Frontal cortex (tissue), 3 donors: ENCODE measurements at regions not wholly inside any gene's neighbourhood (a gene's known extent, or its start where the extent isn't known, plus 50 kb on each side); places are given as distances from the start of the nearest gene placed in this dataset.
A peak's percentile ranks its signal among the peaks of the same experiment; 100 is the strongest.

ENCODE experiments used
- DNase-seq, 2 donors: peaks; one replicate each; pipeline ENCODE4 v3.0.0; 2012; ENCODE audit warnings: low spot score in 2 of 2
- FAIRE-seq: peaks from 2 replicates; lab custom pipeline; 2012; peaks lifted over from hg19 to GRCh38; lab: Jason Lieb, UNC
- donor health status: control.
- donor health status: control.
- donor health status: control.

DNA sequence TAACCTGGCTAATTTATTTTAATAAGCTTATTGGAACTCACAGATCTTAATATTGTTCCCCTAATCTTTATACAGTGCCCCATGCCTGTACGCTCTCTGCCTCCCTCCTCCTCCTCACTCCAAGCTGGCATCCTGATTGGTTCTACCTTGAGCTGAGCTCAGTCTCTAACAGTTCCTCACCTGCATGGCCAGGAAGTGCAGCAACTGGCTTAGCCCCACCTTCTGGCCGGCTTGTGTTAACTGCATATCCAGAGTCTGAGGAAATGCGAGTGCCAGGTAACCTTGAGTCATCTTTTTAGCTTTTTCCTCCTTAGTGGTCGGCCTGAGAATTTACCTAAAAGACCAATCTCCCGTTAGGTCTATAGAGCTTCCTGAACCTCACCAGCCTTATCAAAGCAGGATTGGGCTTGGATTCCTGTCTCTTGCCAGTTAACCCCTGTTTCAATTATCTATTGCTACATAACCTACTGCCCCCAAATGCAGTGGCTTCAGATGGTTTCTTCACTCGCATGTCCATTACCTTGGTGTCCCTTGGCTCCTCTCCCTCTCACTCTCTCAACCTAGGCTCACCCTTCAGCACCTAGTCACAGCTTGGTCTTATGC lies 89.5 kb upstream of the STK39 start:
- FAIRE-seq (no peak), DNase-seq (no peak)

- DNase-seq = no peak
- FAIRE-seq = no peak
Observed at GRCh38 chr2:168338292-168338691, 90.9 kb upstream of the STK39 start.

DNA sequence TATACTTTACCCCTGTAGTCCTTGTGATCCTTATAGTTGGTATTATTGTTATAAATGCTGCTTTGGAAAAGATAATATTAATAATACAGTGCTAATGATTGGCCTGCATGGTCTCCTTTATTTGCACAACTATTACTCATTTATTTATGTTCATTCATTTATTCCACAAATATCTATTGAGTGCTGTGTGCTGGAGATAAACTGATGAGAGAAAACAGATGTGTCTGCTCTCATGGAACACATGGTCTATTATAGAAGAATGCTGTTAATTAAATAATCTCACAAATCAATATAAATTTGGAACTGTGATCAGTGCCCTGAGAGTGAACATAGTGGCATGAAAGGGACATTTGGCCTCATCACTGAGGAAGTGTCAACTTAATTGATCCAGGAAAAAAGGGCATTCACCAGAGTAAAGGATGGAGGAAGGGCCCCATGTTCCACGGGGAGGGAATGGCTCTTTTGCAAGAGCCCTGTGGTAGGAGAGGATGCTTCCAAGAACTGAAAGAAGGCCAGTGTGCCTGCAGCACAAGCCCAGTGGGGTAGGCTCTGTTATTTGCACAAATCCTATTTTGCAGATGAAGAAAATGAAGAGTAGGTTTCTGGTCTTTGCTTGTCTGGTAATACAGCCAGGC lies 91.5 kb upstream of the STK39 start:
- DNase-seq (no peak), FAIRE-seq (no peak)

DNA sequence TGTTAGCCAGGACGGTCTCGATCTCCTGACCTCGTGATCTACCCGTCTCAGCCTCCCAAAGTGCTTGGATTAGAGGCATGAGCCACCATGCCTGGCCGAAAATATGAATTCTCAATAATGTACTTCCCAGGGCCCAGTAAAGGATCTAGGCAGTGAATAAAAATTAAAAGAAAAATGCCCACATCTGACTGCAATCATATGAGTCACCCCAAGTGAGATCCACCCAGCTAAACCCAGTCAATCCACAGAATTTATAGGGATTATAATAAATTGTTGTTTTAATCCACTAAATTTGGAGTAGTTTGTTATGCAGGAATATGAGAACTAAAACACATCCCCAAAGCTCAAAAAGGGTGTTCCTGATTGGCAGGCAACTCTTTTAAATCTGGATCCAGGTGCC lies 93.5 kb upstream of the STK39 start:
- DNase-seq (no peak), FAIRE-seq (no peak)

DNA sequence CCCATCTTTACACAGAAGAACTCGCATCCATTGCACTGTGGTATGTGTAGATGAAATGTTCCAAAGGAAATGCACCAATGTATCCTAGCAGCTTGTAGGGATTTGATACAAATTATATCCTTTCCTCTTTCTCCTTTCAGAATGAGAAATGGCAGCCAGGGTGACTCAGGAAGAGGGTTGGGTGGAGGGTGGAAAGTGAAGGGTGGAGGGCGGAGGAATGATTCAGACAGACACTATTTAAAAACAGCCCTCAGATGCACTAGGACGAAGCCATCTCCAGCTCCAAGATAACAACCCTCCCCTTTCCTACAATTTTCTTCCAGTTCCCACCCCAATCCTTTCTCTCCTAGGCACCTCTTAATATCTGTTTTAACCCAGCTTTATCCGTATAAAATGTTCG lies 96.2 kb upstream of the STK39 start:
- no peak for FAIRE-seq
- no peak for DNase-seq

- FAIRE-seq = no peak
Observed at GRCh38 chr2:168344706-168345105, 97.3 kb upstream of the STK39 start.

GRCh38 chr2:168345601-168346000 lies 98.2 kb upstream of the STK39 start:
- FAIRE-seq = no peak
- DNase-seq = no peak

More at GRCh38 chr2:168344706-168345105, 97.3 kb upstream of the STK39 start:
- DNase-seq = no peak

DNA sequence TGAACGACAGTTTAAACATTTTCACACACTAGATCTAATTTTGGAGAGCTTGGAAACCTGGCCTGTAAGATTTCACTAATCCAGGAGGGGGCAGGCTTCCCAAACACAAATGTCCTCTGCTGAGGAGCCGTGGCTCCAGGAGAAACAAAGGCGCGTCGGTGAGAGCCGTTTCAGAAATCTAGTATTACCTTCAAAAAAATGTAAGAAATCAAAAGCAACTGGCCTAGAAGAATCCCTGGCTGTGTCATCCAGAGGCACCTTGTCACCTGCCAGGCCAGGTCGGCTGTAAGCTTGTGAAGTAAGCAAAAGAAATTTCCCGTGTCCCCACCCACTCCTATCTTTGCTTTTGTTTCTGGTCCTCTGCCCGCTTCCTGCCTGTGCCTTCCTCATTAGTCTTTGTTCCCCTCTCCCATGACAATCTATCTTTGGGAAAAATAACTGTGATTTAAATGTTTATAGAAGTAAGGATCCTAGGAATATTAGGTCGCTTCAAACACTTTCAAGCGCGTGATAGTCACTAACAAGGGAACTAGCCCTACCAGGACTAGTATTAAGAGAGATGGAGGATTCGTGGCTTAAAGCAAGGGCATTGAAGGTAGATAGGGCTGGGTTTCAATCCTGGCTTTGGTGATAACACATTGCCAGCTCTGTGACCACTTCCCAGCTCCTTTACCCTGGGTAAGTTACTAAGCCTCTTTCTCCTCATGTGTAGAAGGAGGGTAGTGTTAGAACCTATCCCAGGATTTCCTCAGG lies 99.5 kb upstream of the STK39 start:
- DNase-seq = peak; percentile 18 to 51
- FAIRE-seq = peak; percentile 79

DNA sequence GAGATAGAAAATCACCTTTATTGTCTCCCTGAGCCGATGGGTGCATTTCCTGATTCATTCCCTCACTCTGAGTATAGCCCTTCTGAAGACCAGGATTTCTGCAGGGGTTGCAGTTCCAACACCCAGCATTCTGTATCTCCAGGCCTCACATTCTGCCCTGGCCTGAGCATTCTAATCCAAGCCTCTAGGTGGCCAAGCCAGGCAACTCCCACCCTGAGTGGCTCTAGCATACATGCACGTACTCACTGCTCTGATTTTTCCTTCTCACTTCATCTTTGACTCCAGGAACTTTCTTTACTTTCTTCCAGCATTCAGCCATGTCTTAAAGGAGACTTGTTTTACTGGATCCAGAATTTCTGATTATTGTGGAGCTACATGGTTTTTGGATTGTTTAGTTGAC lies 100.7 kb upstream of the STK39 start:
- no peak for FAIRE-seq
- DNase-seq = no peak

DNA sequence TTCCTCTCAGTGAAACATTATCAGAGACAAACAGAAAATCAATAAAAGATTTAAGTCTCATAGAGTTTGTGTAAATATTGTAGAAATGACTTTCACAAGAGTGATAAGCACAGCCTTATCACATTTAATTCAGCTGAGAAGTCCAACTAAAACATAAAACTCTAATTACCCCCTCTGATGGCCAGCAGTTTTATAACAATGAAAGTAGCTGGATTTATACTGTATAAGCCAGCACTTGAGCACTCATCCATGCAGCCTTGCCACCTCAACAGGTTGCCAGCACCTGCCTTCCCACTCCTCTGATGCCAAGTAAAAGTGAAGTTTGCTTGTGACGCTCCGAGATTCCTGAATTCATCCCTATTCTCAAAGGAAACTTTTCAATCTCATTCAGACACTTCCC lies 103.0 kb upstream of the STK39 start:
- DNase-seq (no peak), FAIRE-seq (no peak)

DNA sequence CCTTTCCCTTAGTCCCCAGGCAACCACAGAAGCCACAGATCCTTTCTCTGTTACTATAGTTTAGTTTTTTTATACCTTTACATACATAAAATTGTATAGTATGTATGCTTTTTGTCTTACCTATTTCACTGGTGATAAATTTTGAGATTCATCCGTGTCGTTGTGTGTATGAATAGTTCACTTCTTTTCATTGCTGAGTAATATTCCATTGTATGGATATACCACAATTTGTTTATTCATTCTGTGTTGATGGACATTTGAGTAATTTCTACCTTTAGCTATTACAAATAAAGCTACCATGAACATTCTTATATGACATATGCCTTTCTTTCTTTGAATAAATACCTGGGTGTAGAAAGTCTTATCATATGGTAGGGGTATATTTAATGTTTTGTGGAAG lies 102.8 kb upstream of the CERS6 start:
- no peak for FAIRE-seq

GRCh38 chr2:168354499-168354898 lies 101.6 kb upstream of the CERS6 start:
- DNase-seq (no peak), FAIRE-seq (no peak)

More for the DNA sequence above, 102.8 kb upstream of the CERS6 start:
- no peak for DNase-seq

- no peak for DNase-seq
- FAIRE-seq = no peak
Observed at GRCh38 chr2:168355121-168355520, 101.0 kb upstream of the CERS6 start.

GRCh38 chr2:168355779-168356476 lies 100.1 kb upstream of the CERS6 start:
- DNase-seq (no peak), FAIRE-seq (no peak)

GRCh38 chr2:168356477-168356835 lies 99.6 kb upstream of the CERS6 start:
- FAIRE-seq = no peak
- no peak for DNase-seq

DNA sequence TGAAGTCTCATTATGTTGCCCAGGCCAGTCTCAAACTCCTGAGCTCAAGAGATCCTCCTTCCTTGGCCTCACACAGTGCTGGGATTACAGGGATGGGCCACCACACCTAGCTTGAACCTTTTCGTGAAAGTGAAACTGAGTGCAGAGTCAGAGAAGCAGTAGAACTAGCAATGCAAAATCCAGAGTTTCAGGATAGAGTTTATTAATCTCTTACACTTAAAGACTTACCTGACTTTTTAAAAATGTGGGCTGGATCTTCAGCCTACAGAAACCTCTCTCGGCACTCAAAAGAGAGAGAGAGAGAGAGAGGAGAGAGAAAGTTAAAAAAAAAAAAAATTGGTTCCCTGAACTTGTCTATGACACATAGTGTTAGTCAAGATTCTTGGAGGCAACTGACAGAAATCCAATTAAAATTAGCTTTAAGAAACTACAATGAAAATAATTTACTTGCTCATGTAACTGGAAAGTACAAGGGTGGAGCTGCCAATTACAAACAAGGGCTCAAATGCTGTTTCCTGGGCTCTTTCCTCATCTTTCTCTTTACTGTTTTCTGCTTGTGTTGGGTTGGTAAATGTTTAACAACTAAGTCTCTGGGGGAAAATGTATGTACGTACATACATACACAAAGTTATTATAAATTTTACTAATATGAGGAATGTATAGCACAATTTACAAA lies 98.1 kb upstream of the CERS6 start:
- FAIRE-seq = no peak
- no peak for DNase-seq

DNA sequence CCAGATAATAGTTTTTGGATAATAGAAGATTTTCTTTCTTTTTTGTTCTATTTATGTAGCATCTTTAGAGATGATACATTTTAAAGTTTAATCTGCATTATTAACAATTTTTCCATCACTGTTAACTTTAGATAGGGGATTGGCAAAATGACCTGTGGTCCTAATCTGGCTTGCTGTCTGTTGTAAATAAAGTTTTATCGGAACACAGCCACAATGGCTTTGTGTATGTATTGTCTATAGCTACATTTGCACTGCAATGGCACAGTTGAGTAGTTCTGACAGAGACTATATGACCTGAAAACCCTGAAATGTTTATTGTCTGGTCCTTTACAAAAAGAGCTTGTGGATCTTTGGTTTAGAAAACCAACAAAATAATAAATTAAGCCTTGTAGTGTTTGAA lies 97.0 kb upstream of the CERS6 start:
- FAIRE-seq (no peak), DNase-seq (no peak)

DNA sequence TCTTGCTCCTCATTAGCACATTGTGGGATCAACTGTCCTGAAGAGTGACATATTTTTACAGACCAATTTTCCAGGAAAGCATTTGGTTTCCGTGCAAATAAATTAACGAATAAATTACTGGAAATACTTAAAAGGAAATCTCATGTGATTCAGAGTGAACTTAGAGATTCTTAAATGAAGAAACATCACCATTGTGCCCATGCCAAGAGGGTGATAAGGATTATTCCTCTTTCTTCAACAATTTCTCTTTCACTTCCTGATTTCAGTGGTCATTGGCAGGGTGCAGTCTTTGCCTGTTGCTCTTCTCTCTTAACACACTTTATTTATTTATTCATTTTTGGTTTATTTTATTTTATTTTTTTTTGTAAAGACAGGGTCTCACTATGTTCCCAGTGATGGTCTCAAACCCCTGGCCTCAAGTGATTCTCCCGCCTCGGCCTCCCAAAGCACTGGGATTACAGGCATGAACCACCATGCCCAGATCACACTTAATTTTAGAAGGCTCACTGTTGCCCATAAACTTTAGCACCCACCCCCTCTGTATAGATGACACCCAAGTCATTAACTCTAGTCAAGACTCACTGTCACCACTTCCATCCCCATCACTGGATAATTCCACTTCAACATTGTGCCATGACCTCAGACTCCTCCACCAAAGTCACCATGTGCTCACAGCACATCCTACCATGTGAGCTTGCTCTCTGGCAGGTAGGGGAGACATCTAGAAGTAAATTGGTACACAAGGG lies 92.6 kb upstream of the CERS6 start:
- FAIRE-seq (no peak), DNase-seq (no peak)

DNA sequence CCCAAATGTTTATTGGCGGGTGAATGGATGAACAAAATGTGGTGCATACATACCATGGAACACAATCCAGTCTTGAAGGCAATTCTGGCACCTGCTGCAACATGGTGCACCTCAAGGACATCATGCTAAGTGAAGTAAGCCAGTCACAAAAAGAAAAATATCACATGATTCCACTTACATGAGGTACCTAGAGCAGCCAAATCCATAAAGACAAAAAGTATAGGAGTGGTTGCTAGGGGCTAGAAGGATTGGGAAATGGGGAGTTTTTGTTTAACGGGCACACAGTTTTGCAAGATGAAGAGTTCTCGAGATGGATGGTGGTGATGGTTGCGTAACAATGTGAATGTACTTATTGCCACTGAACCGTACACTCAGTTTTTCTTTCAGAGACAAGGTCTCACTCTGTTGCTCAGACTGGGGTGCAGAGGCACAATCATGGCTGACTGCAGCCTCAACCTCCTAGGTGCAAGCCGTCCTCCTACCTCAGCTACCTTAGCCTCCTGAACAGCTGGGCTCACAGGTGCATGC lies 90.9 kb upstream of the CERS6 start:
- no peak for FAIRE-seq
- DNase-seq = no peak
